Stimulated activated CD8-positive, alpha-beta memory T cell treated with anti-CD3 and anti-CD28 coated beads, Interleukin-12 subunit alpha, Interleukin-12 subunit beta, amount 100 ng/mL, for 1 hour (primary cell): ENCODE measurements at regions not wholly inside any gene's neighbourhood (a gene's known extent, or its start where the extent isn't known, plus 50 kb on each side); places are given as distances from the start of the nearest gene placed in this dataset.

Experiments used
- DNase-seq: peaks from one replicate; pipeline ENCODE4 v3.0.0-alpha.2; 2020; ENCODE audit warnings: low read depth

- DNase-seq: no peak
Observed at GRCh38 chr7:25361387-25361786, 133.1 kb upstream of the NPVF start.

- no peak for DNase-seq
Observed at GRCh38 chr7:25361863-25362262, 133.6 kb upstream of the NPVF start.

GRCh38 chr7:25368599-25369201 is 140.4 kb upstream of the NPVF start:
- no peak for DNase-seq

DNA sequence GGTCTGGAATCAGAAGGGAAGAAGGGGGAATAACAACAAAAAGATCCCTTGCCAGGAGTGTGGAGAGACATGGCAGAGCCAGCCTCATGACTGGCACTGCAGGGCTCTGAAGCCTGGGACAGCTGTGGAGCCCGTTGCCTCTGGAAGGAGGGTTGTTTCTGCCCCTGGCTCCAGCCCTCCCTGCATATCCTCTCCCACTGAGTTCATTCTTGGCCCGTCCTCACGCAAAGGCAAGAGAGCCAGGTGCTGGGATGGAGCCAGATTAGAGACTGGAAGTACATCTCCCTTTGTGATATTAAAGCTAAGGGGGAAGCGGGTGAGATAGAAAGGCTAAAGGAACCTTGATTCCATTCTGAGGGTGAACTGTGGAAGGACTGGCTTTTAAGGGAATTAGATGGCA is 141.5 kb upstream of the NPVF start:
- DNase-seq: no peak

- DNase-seq: no peak
Observed at GRCh38 chr7:25371972-25372371, 143.7 kb upstream of the NPVF start.

DNA sequence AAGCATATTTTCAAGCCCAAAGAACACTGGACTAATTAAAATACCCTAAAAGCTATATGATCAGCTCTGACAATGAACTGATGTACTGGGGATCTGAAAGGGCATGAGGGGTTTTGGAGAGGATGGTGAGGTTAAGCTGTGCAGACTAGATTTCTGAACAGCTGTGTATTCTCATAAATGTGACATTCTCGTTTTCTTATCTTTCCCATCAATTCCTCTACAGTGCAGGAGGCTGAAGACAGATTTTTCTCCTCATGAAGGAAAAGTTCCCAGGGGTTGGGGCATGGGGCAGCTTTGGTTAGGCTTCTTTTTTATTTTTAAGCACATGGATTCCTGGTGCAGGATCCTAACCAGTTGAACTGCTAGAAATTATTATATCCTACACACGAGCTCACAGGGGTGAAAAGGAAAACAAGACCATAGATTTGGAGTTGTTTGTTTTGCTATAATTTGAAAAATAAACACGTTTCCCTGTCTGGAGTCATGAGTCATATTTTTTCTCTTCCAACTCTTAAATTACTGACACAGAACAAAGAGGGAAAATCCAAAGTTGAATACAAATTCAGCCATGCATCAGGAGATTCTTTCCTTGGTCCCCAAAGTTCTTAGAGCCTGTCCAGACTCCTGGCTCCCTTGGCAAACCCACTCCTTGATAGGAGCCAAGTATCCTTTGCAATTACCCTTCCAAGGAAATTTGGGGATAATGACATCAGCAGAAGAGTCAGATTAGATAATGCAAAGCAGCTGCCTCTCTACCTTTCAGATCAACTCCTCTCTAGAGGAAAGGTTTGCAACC is 147.7 kb upstream of the NPVF start:
- no peak for DNase-seq

- no peak for DNase-seq
Observed at GRCh38 chr7:25379351-25380300, 151.3 kb upstream of the NPVF start.

DNA sequence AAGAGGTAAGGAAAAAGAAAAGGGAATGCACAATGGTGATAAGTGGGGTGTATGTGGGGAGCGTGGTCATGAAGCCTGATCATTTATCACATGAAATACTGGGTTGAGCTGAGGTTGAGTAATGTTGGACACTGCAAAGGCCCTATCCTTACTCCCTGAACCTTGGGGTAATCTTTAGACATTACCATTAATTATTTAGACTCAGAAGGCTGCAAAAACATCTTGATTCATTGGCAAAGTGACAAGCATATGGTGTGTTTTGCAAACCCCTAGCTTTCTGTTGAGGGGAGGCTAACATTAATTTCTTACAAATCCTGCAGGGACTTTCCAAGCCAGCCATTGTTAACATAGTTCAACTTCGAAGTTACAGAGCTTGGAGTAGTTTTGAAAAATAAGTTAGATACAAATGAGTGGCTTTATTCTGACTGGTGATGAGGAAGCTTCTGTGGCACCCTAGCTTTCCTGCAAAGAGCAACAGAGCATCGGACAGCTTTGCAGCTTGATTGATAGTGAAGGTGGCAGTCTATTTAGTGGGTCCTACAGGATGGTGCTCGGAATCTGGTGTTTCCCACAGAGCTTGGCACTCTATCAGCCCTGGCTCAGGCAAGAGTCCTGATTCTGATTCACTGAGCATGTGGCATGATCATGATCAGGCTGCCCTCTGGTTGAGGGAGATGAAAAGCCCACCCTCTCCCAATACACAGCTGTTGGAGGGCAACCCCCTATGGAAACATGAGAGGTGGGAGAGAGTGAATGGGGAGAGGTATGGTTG is 153.7 kb upstream of the NPVF start:
- no peak for DNase-seq

GRCh38 chr7:25382869-25383268 is 154.6 kb upstream of the NPVF start:
- DNase-seq: no peak

GRCh38 chr7:25383402-25383801 is 155.1 kb upstream of the NPVF start:
- DNase-seq: no peak

DNA sequence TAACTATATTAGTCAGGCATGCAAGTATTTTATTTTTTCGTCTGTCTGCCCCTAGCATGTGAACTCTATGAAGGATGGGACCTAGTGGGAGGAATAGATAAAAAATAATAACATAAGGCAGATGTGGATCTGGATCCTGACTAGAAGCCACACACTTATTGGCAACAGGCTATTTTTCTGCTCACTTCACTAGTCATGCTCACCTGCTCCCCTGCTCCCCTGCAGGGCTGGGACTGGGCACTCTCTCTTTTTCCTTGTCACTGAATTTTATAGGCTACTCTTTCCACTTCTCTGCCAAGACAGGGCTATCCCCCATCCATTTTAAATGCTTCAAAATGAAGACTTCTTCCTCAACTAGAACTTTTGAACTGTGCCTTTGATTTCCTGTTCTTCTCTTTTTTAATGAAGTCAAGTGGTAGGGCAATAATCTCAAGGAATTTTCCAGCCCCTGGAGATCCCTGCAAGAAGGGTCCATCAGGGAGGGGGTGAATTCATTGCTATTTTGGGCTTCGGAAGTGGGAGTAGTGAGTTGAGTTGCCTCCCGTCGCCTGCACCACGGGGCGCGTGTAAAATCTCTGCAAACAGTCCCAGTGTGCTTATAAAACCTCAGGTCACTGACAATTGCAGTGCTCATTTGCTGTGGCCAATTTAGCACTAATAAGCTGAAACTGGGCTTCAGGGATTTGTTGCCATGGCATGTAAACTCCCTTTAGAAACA is 156.7 kb upstream of the NPVF start:
- no peak for DNase-seq

DNA sequence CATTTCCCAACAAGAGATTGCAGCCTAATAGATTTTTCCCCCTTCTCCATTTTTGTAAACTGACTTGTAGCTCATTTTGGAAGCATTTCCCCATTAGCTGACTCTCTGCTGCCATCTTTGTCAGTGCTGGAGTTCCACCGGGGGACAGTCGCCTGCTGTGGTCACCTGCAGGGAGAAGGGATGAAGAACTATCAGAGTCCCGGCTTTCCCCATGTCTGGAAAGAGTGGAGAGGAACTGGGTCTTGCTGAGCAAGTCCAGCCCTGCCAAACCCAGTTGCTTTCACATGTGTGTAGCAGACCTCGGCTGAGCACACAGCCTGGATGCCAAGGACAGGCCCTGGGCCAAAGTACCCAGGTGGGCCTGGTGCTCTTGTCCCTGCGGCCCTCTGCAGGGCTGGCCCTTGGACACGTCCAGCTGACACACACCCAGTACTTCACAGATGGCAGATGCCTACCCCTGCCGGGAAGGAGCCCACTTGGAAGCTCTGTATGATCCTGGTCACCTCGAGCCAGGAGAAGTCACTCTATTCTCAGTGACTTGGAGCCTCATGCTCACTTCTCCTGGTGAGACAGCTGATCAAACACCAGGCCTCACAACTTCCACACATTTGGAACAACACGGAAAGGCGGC is 157.3 kb upstream of the NPVF start:
- DNase-seq: no peak

DNA sequence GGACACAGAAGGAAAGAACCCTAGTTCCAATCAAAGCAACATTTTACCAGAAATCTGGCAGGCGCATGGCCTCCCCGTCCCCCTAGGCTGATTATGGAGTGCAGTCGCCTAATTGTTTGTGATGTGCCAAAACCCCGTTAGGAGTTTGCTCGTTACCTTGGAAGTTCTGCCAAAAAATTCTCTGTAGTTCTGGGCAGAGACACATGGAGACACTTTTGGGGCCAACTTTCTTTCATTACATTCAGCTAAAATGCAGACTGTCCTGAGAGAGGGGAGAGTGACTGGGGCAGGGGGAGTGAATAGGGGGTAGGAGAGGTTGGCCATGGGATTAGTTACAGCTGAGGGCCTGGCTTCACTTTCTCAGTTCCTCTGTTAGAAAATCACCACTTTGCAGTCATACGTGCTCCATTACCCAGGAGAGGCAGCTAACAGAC is 158.0 kb upstream of the NPVF start:
- no peak for DNase-seq

DNA sequence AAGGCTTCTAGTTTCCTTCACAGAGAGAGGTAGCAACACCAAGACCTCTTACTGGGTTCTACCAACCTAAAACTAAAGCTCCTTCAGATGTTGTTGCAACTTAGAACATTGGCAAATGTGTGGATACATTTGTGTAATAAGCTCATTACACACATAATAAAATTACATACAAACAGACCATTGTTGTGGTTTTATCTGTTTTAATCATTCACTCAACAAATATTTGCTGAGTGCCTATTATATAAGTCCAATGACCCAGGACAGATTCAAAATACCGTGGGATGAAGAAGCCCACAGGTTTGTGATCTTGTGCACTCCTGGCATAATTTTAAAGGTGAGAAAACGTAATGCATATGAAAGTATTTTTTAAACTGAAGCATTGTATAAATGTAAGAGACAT is 160.4 kb upstream of the NPVF start:
- no peak for DNase-seq

GRCh38 chr7:25389489-25390106 is 161.3 kb upstream of the NPVF start:
- DNase-seq: no peak

DNA sequence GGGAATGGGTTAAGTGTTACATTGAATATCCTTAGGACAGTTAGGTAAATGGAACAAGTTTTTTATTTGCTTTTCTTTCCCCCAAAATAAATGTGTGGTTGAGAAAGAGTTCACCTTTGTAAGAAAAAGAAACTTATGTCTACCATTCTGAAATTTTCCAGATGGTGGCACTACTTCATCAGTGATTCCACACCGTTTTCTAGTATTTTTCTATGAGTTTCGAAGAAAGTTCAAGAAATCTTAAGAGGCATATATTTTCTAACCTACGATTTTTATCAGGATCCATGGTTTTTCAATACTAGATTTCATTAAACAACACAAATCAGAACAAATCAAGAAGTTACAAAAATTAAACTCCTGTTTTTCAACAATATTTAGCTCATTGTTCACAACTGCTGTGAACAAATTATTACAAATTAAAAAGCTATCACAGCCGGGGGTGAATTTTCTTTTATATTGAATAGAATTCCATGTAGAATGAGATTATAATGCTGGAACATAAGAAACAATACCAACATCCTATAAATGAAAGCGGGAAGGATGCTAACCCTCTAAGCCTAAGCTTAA is 163.1 kb upstream of the NPVF start:
- no peak for DNase-seq

DNA sequence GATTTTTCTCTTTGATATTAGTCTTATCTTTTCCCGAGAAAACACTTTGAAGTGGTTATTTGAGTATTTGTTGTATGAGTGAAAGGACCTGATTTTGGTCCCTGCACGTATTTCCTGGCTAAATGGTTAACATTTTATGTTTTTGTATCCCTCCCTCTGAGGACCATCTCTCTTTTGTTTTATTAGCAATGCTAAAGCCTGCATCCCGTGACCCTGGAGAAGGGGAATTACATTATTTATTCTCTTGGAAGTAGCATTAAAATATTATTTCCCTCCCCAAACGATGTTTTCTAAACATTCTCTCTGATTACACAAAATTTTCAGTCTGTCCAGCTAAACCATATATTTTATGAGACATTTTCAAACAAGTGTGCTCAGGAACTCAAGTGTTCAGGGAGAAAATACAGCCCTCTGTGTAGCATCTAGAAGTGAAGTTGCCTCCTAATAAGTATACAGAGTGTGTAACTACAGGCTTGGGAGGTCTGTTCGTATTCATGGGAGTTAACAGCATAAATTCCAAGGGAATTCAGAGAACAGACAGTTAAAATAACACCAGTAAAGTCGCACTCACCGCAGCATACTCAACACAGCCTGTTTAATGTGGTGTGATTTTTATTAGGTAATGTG is 163.8 kb upstream of the NPVF start:
- no peak for DNase-seq

GRCh38 chr7:25392588-25393338 is 164.5 kb upstream of the NPVF start:
- DNase-seq: no peak

GRCh38 chr7:25395976-25396375 is 167.7 kb upstream of the NPVF start:
- DNase-seq: no peak
